DND-41 (cell line): ENCODE measurements at regions not wholly inside any gene's neighbourhood (a gene's known extent, or its start where the extent isn't known, plus 50 kb on each side); places are given as distances from the start of the nearest gene placed in this dataset.

ENCODE experiments used
- ATAC-seq: fragments of 200-7000 bp; cut with Tn5 transposase; 3 replicates; pipeline ENCODE4 v1.9.1; 2021; ENCODE audit warnings: low read depth; ENCODE audit not compliant: insufficient read depth
- DNase-seq: peaks from one replicate; pipeline ENCODE4 v3.0.0-alpha.2; 2020
- H2AFZ ChIP-seq: 2 replicates; pipeline ENCODE4 v1.6.0; 2012; ENCODE audit warnings: low read depth, low read length
- H3K27ac ChIP-seq: 2 replicates; pipeline ENCODE4 v1.5.1; 2012; ENCODE audit warnings: low read length, inconsistent platforms
- H3K27me3 ChIP-seq: fragments of 200-600 bp; sonication (generic); 2 replicates; pipeline ENCODE4 v1.6.0; 2012; ENCODE audit warnings: low read length, mild to moderate bottlenecking, inconsistent platforms; ENCODE audit not compliant: insufficient read depth, poor library complexity
- H3K36me3 ChIP-seq: 2 replicates; pipeline ENCODE4 v1.5.1; 2012; ENCODE audit warnings: low read length, inconsistent platforms; ENCODE audit not compliant: insufficient read depth
- H3K4me1 ChIP-seq: 2 replicates; pipeline ENCODE4 v1.5.1; 2012; ENCODE audit warnings: mild to moderate bottlenecking, low read length; ENCODE audit not compliant: insufficient read depth
- H3K4me2 ChIP-seq: 2 replicates; pipeline ENCODE4 v1.6.0; 2012; ENCODE audit warnings: mild to moderate bottlenecking, moderate library complexity, low read length, inconsistent platforms; ENCODE audit not compliant: insufficient read depth
- H3K4me3 ChIP-seq, 2 experiments: fragments of 200-600 bp in 1 of 2; shearing (Covaris generic) in 1 of 2; 2 replicates each; pipeline ENCODE4 v1.5.1; 2012 to 2016; ENCODE audit warnings: inconsistent platforms in 2 of 2, low read length in 2 of 2, mild to moderate bottlenecking in 2 of 2, low read depth in 1 of 2, moderate library complexity in 1 of 2
- H3K79me2 ChIP-seq: 2 replicates; pipeline ENCODE4 v1.6.0; 2012; ENCODE audit warnings: low read length, inconsistent platforms; ENCODE audit not compliant: insufficient read depth
- H3K9ac ChIP-seq: 2 replicates; pipeline ENCODE4 v1.6.0; 2012; ENCODE audit warnings: low read depth, mild to moderate bottlenecking, inconsistent platforms, low read length, moderate library complexity
- H3K9me3 ChIP-seq: 2 replicates; pipeline ENCODE4 v1.5.1; 2012; ENCODE audit warnings: low read length, moderate library complexity, mild to moderate bottlenecking, inconsistent platforms; ENCODE audit not compliant: insufficient read depth, severe bottlenecking
- H4K20me1 ChIP-seq: 2 replicates; pipeline ENCODE4 v1.6.0; 2012; ENCODE audit warnings: low read length; ENCODE audit not compliant: insufficient read depth
- EZH2 ChIP-seq: IDR thresholded peaks from 3 replicates; pipeline ENCODE4 v1.6.1; 2012; ENCODE audit warnings: borderline replicate concordance, low read depth, mild to moderate bottlenecking, moderate library complexity, low read length, inconsistent platforms; ENCODE audit not compliant: severe bottlenecking
- TF ChIP-seq, protein P1 (sequence below): IDR thresholded peaks from 2 replicates; pipeline ENCODE4 v1.5.1; 2012; ENCODE audit warnings: borderline replicate concordance, low read length, moderate library complexity, mild to moderate bottlenecking; ENCODE audit not compliant: poor library complexity, severe bottlenecking; ENCODE audit errors: extremely low read depth

DNA sequence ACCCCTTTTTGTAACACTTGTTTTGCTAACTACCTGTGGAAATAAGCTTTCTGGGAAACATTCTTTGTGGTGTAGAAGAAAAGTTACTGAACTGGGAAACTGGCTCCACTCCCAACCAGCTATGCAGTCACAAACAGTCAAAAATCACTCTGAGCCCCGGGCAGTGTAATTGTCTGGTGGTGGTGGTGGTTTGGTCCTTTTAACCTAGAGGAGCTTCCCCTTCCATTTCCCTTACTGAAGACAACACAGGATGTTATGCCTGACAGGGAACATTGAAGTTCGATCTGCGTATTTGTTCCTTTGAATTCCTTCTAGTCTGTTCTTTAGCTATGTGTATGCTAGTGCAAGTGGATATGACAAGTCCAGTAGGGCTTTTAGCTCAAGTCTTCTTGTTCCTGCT, 56.8 kb upstream of the TBCA start:
- Histone ChIP-seq H3K36me3 (no peaks in the 10 kb centered on the region), H3K4me3 (no peak overlapping the region), H3K79me2 (no peaks in the 10 kb centered on the region), H3K9ac (no peak overlapping the region), H3K9me3 (no peaks in the 10 kb centered on the region), H3K27ac (no peak overlapping the region), H2AFZ (no peak overlapping the region), H3K4me2 (no peak overlapping the region), H3K4me1 (no peaks in the 10 kb centered on the region), H4K20me1 (no peaks in the 10 kb centered on the region), H3K27me3 (no peaks in the 10 kb centered on the region)
- ATAC-seq = no peak
- no peak for DNase-seq
- no peak for TF ChIP-seq EZH2
- TF ChIP-seq, protein P1, sequence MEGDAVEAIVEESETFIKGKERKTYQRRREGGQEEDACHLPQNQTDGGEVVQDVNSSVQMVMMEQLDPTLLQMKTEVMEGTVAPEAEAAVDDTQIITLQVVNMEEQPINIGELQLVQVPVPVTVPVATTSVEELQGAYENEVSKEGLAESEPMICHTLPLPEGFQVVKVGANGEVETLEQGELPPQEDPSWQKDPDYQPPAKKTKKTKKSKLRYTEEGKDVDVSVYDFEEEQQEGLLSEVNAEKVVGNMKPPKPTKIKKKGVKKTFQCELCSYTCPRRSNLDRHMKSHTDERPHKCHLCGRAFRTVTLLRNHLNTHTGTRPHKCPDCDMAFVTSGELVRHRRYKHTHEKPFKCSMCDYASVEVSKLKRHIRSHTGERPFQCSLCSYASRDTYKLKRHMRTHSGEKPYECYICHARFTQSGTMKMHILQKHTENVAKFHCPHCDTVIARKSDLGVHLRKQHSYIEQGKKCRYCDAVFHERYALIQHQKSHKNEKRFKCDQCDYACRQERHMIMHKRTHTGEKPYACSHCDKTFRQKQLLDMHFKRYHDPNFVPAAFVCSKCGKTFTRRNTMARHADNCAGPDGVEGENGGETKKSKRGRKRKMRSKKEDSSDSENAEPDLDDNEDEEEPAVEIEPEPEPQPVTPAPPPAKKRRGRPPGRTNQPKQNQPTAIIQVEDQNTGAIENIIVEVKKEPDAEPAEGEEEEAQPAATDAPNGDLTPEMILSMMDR = no peak

DNA sequence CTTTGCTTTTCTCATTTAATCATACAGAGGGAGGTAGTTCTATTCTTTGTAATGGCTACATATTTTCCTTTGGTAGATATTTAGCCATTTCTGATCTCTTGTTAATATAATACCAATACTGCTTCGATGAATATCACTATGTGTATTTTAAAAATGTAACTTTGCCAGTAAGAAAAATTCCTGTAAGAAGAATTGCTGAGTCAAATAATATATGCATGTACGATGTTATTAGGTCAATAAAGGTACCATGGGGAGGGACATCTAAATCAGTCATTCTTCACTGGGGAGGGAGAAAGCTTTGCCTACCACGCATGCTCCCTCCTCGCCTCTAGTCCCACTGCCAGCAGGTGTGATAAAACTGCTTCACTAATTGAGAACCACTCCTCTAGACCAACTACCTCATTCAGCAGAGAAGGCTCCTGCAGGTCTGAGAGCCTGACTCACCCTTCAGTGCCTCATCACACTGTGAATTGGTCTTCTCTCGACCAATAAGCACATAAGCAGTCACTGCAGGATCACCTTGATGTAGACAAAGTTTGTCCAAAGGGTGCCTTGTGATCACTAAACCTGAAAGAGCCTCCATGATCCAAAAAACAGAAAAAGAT, 56.1 kb upstream of the TBCA start:
- H3K4me3 ChIP-seq = no peak overlapping the region
- H3K27me3 ChIP-seq = no peaks in the 10 kb centered on the region
- H4K20me1 ChIP-seq = no peaks in the 10 kb centered on the region
- H3K27ac ChIP-seq = no peak overlapping the region
- no peak overlapping the region for H3K9ac ChIP-seq
- no peak overlapping the region for H2AFZ ChIP-seq
- ATAC-seq (no peak), DNase-seq (no peak)
- no peaks in the 10 kb centered on the region for H3K79me2 ChIP-seq
- TF ChIP-seq, protein P1 = no peak
- no peak for TF ChIP-seq EZH2
- H3K4me1 ChIP-seq = no peaks in the 10 kb centered on the region
- no peaks in the 10 kb centered on the region for H3K9me3 ChIP-seq
- no peak overlapping the region for H3K4me2 ChIP-seq
- no peaks in the 10 kb centered on the region for H3K36me3 ChIP-seq

DNA sequence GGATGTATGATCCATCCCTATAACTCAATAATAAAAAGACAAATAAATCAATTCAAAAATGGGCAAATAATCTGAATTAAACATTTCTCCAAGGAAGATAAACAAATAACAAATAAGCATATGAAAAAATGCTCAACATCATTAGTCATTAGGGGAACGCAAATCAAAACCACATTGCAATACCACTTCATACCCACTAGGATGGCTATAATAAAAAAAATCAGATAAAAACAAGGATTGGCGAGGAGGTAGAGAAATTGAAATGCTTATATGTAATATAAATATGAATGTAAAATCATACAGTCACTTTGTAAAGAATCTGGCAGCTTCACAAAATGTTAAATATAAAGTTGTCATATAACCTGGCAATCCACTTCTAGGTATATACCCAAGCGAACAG, 52.3 kb upstream of the TBCA start:
- H3K27ac ChIP-seq = no peak overlapping the region
- H3K79me2 ChIP-seq = no peaks in the 10 kb centered on the region
- H4K20me1 ChIP-seq = no peaks in the 10 kb centered on the region
- no peak overlapping the region for H3K4me3 ChIP-seq
- H2AFZ ChIP-seq = no peak overlapping the region
- H3K4me1 ChIP-seq = no peaks in the 10 kb centered on the region
- no peaks in the 10 kb centered on the region for H3K27me3 ChIP-seq
- no peak for DNase-seq
- TF ChIP-seq EZH2 = no peak
- TF ChIP-seq, protein P1 = no peak
- no peak overlapping the region for H3K9ac ChIP-seq
- H3K36me3 ChIP-seq = no peaks in the 10 kb centered on the region
- no peak for ATAC-seq
- no peak overlapping the region for H3K4me2 ChIP-seq
- no peaks in the 10 kb centered on the region for H3K9me3 ChIP-seq
